ENCODE measurements at regions not wholly inside any gene's neighbourhood (a gene's known extent, or its start where the extent isn't known, plus 50 kb on each side); places are given as distances from the start of the nearest gene placed in this dataset.
"Not testable (repeated sequence)": the region's sequence is repeated elsewhere in the genome, so short reads cannot be mapped to it uniquely, and the experiment has no call there.

GRCh38 chr2:106339609-106340008, 128.6 kb downstream of the RGPD3 start:
- DNase-seq: no peak

DNA sequence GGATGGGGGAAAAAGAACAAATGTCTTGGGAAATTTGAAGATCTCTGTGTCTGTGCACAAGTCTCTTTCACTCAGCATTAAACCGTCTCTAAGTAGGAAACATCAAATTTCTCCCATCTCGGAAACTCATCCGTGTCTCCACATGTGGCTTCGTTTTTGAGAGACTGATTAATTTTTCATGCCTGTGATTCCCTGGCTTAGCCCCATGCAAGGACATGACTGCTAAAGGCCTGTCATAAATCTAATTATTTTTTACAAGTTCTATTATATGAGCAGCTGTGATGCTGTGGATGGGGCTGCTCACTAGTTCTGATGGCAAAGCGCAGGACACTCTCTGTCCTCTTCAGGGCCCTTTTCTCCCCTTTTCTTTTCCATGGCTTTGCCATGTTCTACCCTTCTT, 129.1 kb downstream of the RGPD3 start:
- no peak for DNase-seq

DNA sequence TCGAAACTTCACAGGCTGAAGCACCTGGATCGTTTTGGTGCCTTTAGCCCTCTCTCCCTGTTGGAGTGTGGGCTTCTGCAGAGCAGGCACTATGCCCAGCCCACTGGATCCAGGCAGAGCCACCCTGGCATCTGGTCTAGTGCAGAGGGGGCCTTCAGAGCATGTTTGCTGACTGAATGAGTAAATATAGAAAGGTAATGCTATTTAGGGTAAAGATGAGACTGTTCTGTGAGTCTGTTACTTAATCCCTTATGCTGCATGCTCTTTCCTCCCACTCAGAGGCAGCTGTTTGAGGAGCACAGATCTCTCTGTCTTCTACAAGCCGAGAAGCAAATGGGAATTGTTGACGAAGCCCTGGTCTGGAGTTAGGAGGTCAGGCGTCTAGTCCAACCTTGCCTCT, 130.2 kb downstream of the RGPD3 start:
- DNase-seq: no peak

DNA sequence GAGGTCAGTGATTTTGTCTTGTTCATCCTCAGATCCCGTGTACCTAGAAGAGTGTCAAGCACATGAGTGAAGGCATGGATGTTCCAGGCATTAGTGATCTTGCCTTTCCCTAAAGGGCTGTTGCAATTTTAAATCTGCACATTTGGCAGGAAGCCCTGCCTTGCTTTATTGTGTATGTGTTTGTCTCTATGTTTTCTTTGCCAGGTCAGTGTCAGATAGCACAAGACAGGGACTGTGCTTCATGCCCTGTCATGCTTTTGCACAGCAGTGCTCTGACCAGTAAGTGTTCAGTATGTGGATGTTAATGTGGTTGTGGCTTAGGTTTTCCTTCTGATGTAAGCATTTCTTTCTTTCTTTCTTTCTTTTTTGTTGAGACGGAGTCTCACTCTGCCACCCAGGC, 131.5 kb downstream of the RGPD3 start:
- no peak for DNase-seq

GRCh38 chr2:106336108-106336507, 132.1 kb downstream of the RGPD3 start:
- no peak for DNase-seq

GRCh38 chr2:106334802-106335201, 133.4 kb downstream of the RGPD3 start:
- DNase-seq: no peak

GRCh38 chr2:106333253-106333873, 134.8 kb downstream of the RGPD3 start:
- DNase-seq: not testable (repeated sequence)

DNA sequence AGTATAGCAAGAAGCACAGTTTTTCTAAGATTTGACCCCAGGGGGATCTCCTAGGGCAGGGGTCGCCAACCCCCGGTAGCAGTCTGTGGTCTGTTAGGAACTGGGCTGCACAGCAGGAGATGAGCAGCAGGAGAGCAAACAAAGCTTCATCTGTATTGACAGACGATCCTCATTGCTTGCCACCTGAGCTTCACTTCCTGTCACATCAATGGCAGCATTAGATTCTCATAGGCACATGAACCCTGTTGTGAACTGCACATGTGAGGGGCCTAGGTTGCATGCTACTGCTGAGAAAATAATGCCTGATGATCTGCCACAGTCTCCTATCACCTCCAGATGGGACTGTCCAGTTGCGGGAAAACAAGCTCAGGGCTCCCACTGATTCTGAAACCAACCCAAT, 136.2 kb downstream of the RGPD3 start:
- DNase-seq: no peak

DNA sequence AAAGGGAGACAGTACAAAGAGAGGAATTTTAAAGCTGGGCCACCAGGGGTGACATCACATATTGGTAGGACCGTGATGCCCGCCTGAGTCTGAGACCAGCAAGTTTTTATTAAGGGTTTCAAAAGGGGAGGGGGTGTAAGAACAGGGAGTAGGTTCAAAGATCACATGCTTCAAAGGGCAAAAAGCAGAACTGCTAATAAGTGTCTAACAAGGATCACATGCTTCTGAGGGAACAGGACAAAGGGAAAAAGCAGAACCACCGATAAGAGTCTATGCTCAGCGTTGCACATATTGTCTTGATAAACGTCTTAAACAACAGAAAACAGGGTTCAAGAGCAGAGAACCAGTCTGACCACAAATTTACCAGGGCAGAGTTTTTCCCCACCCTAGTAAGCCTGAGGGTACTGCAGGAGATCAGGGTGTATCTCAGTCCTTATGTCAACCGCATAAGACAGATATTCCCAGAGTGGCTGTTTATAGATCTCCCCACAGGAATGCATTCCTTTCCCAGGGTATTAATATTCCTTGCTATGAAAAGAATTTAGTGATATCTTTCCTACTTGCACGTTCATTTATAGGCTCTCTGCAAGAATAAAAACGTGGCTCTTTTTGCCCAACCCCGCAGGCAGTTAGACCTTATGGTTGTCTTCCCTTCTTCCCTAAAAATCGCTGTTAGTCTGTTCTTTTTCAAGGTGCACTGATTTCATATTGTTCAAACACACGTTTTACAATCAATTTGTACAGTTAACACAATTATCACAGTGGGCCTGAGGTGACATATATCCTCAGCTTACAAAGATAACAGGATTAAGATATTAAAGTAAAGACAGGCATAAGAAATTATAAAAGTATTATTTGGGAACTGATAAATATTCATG, 136.5 kb upstream of the UXS1 start:
- DNase-seq: not testable (repeated sequence)

GRCh38 chr2:106323337-106324013, 129.4 kb upstream of the UXS1 start:
- DNase-seq: no peak

GRCh38 chr2:106322281-106322680, 128.2 kb upstream of the UXS1 start:
- no peak for DNase-seq

DNA sequence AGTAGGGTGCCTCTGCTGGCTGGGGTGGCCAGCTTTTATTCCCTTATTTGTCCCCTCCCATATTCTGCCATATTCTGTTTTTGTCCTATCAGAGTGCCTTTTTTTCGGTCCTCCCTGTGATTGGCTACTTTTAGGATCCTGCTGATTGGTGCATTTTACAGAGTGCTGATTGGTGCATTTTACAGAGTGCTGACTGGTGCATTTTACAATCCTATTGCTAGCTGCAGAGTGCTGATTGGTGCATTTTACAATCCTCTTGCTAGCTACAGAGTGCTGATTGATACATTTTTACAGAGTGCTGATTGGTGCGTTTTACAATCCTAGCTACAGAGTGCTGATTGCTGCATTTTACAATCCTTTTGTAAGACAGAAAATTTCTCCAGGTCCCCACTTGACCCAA, 126.3 kb upstream of the UXS1 start:
- not testable (repeated sequence) for DNase-seq

DNA sequence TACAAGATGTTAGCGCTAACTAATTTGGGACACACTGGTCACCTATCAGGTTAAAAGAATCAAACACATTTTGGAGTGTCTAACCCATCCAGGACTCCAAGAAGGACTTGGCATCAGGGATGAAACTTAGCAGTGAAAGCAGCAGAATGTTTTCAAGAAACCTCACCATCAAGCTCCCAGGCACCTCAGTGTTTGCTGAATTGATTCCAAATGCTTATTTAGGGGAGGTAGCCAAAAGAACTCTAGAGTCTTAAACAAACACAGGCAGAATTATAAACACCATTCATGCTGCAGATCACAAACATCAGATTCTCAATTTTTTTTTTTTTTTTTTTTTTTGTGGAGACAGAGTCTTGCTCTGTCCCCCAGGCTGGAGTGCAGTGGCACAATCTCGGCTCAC, 122.8 kb upstream of the UXS1 start:
- DNase-seq: no peak

DNA sequence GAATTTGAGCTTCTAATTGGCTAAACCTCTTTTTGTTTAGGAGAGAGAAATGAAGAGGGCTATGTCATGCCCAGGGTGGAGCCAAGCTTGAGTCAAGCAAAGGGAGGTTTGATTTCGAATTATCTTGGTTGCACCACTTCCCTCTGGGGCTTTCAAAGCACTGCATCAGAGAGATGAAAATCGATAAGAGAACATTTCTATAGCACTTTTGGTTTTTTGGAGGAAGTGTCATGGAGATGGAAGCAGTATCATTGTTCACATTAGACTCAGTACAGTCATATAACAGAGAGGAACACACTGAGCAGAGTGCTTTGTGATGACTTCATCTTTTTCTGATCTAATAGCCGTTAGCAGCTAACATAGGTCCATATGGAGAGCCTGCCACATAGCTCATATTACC, 120.3 kb upstream of the UXS1 start:
- peak; percentile 23 for DNase-seq

- DNase-seq: no peak
Measured at GRCh38 chr2:106311041-106311370, 116.9 kb upstream of the UXS1 start.

GRCh38 chr2:106307860-106308259, 113.8 kb upstream of the UXS1 start:
- no peak for DNase-seq

- no peak for DNase-seq
Measured at GRCh38 chr2:106306387-106306786, 112.3 kb upstream of the UXS1 start.

DNA sequence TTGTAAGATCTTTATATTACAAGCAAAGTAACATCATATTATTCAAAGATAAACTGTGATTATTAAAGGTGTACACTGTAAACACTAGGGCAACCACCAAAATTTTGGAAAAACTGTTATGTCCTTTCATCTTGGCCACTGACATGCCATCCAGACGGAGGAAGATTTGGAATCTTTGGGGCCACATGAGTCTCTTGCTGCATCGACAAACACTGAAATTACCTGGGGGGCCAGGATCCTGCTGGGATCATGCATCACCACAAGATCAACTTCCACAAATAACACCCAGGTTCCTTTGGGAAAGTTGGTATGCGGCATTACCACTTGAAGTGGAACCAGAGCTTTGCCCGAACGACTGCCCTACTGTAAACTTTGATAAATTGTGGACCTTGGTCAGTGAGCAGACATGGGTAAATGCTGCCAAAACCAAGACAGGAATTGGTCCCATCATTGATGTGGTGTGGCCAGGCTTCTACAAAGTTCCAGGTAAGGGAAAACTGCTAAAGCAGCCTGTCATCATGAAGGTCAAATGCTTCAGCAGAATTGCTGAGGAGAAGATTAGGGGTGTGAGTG, 110.6 kb upstream of the UXS1 start:
- DNase-seq: no peak

DNA sequence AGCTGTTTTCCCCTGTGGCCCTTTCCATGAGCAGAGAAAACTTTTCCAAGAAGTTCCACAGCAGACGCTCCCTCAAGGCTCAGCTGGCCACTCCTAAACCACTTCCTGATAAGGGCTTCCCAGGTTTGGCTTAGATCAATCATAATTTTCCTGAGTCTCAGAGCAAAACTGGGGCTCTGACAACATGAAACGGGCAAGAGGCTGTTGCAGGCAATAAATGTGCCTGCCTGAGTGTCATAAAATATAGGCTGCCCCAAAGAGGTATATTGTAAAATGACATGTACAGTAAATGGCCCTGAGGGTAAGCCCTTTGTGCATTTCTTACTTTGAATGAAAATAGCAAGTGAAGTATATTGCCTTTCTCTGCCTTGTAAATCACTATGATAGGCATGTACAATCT, 105.6 kb upstream of the UXS1 start:
- DNase-seq: no peak

GRCh38 chr2:106296182-106296815, 102.2 kb upstream of the UXS1 start:
- no peak for DNase-seq

DNA sequence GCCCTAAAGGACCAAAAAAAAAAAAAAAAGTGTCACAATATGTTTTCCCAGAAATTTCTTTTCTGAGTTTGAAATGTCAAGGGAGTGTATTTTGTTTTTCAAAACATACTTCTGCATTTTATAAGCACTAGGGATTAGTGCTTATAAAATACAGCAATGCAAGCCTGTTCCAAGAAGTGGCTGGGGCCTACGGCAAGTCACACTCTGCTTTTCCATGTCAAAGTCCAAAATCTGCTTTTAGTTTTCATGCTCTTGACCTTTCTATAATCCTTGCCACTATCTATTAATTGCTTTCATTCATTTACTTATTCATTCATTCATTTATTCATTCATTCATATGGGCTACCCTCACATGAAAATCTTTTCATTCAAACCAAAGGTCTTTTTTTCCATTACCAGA, 100.1 kb upstream of the UXS1 start:
- no peak for DNase-seq

DNA sequence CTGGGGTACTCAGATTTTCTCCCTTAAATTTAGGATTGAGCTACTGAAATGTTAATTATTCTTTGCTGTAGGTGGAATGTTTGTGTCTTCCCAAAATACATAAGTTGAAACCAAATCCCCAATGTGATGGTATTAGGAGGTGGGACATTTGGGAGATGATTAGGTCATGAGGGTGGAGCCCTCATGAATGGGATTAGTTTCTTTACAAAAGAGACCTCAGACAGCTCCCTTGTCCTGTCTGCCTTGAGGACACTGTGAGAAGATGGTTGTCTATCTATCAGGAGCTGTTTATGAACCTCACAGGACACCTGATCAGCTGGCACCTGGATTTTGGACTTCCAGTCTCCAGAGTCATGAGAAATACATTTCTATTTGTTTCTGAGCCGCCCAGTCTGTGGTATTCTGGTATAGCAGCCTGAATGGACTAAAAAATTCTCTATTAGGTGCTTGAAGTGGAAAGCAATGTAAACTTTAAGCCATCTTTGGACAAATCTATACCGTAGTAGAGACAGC, 99.2 kb upstream of the UXS1 start:
- no peak for DNase-seq

- no peak for DNase-seq
Measured at GRCh38 chr2:106292627-106293026, 98.5 kb upstream of the UXS1 start.
